Breast epithelium (tissue), 4 donors: ENCODE measurements at regions not wholly inside any gene's neighbourhood (a gene's known extent, or its start where the extent isn't known, plus 50 kb on each side); places are given as distances from the start of the nearest gene placed in this dataset.

Experiments
- DNase-seq, 2 donors: peaks; one replicate each; pipeline ENCODE4 v3.0.0-alpha.2; 2019; ENCODE audit warnings: low spot score in 2 of 2
- H3K27ac ChIP-seq, 2 donors: fragments of 200-600 bp; sonication (generic) in 1 of 2; one replicate each; pipeline ENCODE4 v1.5.1; 2016 to 2019; ENCODE audit warnings: mild to moderate bottlenecking in 1 of 2
- H3K27me3 ChIP-seq, 2 donors: fragments of 200-600 bp; sonication (generic) in 1 of 2; one replicate each; pipeline versions ENCODE4 v1.5.1 to v1.6.0; 2017 to 2019; ENCODE audit warnings: control low read depth in 1 of 2, mild to moderate bottlenecking in 1 of 2
- H3K36me3 ChIP-seq: fragments of 200-600 bp; one replicate; pipeline ENCODE4 v1.5.1; 2019
- H3K4me1 ChIP-seq, 2 donors: fragments of 200-600 bp; sonication (generic); one replicate each; pipeline ENCODE4 v1.5.1; 2016 to 2019; ENCODE audit warnings: control low read depth in 1 of 2
- H3K4me3 ChIP-seq, 3 donors: fragments of 200-600 bp; sonication (generic); 1 replicate in 2 of 3; 2 replicates in 1 of 3; pipeline ENCODE4 v1.5.1; 2016 to 2019; ENCODE audit warnings: mild to moderate bottlenecking in 3 of 3, moderate library complexity in 2 of 3
- H3K9me3 ChIP-seq, 2 donors: fragments of 200-600 bp; sonication (generic) in 1 of 2; one replicate each; pipeline ENCODE4 v1.5.1; 2016 to 2019; ENCODE audit warnings: control low read depth in 1 of 2
- POLR2A ChIP-seq: fragments of 450-650 bp; IDR thresholded peaks from one replicate; pipeline ENCODE4 v1.6.1; 2016; ENCODE audit warnings: antibody characterized with exemption, mild to moderate bottlenecking, moderate library complexity
- POLR2AphosphoS5 ChIP-seq, 3 donors: sonication (generic); formaldehyde crosslinking; IDR thresholded peaks; one replicate each; pipeline ENCODE4 v1.6.1; 2017; ENCODE audit warnings: antibody characterized with exemption in 3 of 3
- intact Hi-C: fragments of 100-400 bp; cut with DNase I; formaldehyde crosslinking; loops from one replicate; pipeline ENCODE4 v1.15.1; 2023; ENCODE audit warnings: low total_unique reads
- TF ChIP-seq, protein P1 (sequence below), 3 donors: fragments of 450-650 bp; IDR thresholded peaks; one replicate each; pipeline ENCODE4 v1.5.1; 2016 to 2017; ENCODE audit warnings: antibody characterized with exemption in 3 of 3, mild to moderate bottlenecking in 3 of 3, moderate library complexity in 3 of 3

DNA sequence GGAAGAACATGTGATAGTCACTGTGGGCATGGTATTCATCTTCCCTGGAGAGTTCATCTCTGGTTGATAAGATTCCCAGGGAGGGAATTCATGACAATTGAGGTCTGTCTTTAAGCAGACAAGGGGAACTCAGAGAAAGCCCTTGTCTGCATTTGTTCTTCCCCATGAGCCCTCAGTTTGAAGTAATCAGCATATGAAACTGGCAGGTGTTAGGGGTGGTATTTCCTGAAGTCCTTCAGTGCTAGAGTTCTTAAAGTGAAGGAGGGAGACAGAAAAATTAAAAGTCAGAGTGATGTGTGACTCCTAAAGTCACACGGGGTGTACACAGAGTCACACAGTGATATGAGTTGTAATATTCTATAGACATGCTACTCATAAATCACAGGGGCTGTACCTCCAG is 60.6 kb upstream of the SYK start:
- no peak for DNase-seq
- H3K4me3 ChIP-seq: no peak overlapping the region
- TF ChIP-seq POLR2A (no peak), POLR2AphosphoS5 (IDR thresholded peaks at IDR 0.05) (no peak)
- TF ChIP-seq, protein P1, sequence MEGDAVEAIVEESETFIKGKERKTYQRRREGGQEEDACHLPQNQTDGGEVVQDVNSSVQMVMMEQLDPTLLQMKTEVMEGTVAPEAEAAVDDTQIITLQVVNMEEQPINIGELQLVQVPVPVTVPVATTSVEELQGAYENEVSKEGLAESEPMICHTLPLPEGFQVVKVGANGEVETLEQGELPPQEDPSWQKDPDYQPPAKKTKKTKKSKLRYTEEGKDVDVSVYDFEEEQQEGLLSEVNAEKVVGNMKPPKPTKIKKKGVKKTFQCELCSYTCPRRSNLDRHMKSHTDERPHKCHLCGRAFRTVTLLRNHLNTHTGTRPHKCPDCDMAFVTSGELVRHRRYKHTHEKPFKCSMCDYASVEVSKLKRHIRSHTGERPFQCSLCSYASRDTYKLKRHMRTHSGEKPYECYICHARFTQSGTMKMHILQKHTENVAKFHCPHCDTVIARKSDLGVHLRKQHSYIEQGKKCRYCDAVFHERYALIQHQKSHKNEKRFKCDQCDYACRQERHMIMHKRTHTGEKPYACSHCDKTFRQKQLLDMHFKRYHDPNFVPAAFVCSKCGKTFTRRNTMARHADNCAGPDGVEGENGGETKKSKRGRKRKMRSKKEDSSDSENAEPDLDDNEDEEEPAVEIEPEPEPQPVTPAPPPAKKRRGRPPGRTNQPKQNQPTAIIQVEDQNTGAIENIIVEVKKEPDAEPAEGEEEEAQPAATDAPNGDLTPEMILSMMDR (IDR thresholded peaks at IDR 0.05): no peak
- intact Hi-C loops: loop anchor here (10.0 kb wide), 1 partner anchor 1166 kb away; no protein-coding TSS in a partner anchor
- H3K27ac ChIP-seq: no peak overlapping the region
- H3K4me1 ChIP-seq: no peaks in the 10 kb centered on the region
- H3K9me3 ChIP-seq: peaks cover 7 to 16% of the 10 kb centered on the region in 2 donors
- no peaks in the 10 kb centered on the region for H3K27me3 ChIP-seq
- no peaks in the 10 kb centered on the region for H3K36me3 ChIP-seq

DNA sequence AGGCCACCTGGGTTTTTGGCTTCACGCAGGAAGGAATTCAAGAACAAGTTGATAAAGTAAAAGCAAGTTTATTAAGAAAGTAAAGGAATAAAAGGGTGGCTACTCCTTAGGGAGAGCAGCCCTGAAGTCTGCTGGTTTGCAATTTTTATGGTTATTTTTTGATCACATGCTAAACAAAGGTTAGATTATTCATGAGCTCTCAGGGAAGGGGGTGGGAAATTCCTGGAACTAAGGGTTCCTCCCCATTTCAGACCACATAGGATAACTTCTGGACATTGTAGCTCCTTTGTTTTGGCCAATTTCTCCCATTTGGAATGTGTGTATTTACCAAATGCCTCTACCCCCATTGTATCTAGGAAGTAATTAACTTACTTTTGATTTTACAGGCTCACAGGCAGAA is 63.9 kb upstream of the SYK start:
- TF ChIP-seq POLR2A: no peak
- TF ChIP-seq, protein P1 (IDR thresholded peaks at IDR 0.05): no peak
- TF ChIP-seq POLR2AphosphoS5 (IDR thresholded peaks at IDR 0.05): no peak

DNA sequence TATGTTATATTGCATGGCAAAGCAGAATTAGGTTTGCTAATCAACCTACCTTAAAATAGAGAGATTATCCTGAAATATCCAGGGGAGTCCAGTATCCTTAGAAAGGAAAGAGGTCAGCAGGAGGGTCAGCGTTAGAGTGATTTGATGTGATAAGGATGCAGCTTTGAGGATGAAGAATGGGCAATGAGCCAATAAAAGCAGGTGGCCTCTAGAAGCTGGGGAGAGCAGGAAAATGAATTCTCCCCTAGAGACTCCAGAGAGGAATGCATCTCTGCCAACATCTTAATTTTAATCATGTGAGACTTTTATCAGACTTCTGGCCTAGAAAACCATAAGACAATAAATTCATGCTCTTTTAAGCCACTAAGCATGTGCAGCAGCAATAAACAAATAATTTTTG is 65.7 kb upstream of the SYK start:
- intact Hi-C loops: no loop called here
- Histone ChIP-seq H3K27me3 (no peaks in the 10 kb centered on the region), H3K4me1 (no peaks in the 10 kb centered on the region), H3K27ac (no peak overlapping the region), H3K36me3 (no peaks in the 10 kb centered on the region), H3K9me3 (peaks cover 7 to 16% of the 10 kb centered on the region in 2 donors), H3K4me3 (no peak overlapping the region)
- no peak for DNase-seq
- no peak for TF ChIP-seq POLR2AphosphoS5 (IDR thresholded peaks at IDR 0.05)
- TF ChIP-seq, protein P1 (IDR thresholded peaks at IDR 0.05): no peak
- no peak for TF ChIP-seq POLR2A

More for the DNA sequence above, 63.9 kb upstream of the SYK start:
- no peaks in the 10 kb centered on the region for H3K36me3 ChIP-seq
- H3K27me3 ChIP-seq: no peaks in the 10 kb centered on the region
- no peak overlapping the region for H3K27ac ChIP-seq
- peaks cover 7 to 16% of the 10 kb centered on the region in 2 donors for H3K9me3 ChIP-seq
- intact Hi-C loops: no loop called here
- no peaks in the 10 kb centered on the region for H3K4me1 ChIP-seq
- DNase-seq: no peak
- no peak overlapping the region for H3K4me3 ChIP-seq

DNA sequence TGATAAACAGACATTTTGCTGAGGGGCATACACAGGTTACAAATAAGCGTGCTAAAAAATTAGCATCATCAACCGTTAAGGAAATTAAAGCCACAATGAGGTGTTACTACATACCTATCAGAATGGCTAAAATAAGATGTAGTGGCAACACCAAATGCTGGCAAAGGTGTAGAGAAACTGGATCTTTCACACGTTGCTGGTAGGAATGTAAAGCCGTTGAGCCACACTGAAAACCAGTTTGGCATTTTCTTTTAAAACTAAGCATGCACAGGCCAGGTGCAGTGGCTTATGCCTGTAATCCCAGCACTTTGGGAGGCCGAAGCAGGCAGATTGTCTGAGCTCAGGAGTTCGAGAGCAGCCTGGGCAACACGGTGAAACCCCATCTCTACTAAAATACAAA is 67.0 kb upstream of the SYK start:
- Histone ChIP-seq H3K27me3 (no peaks in the 10 kb centered on the region), H3K4me1 (no peaks in the 10 kb centered on the region)
- intact Hi-C loops: no loop called here

DNA sequence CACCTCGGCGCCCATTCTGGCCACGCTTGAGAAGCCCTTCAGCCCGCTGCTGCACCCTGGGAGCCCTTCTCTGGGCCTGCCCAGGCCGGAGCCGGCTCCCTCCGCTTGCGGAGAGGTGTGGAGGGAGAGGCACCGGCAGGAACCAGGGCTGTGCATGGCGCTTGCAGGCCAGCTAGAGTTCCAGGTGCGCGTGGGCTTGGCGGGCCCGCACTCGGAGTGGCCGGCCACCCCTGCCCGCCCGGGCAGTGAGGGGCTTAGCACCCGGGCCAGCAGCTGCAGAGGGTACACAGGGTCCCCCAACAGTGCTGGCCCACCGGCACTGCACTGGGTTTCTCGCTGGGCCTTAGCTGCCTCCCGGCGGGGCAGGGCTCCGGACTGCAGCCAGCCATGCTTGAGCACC is 72.3 kb upstream of the SYK start:
- H3K4me1 ChIP-seq: no peaks in the 10 kb centered on the region
- no peak overlapping the region for H3K27ac ChIP-seq
- H3K27me3 ChIP-seq: no peaks in the 10 kb centered on the region
- intact Hi-C loops: no loop called here
- no peak overlapping the region for H3K4me3 ChIP-seq
- H3K9me3 ChIP-seq: no peaks in the 10 kb centered on the region
- H3K36me3 ChIP-seq: no peaks in the 10 kb centered on the region
- DNase-seq: no peak
- TF ChIP-seq, protein P1 (IDR thresholded peaks at IDR 0.05): no peak
- TF ChIP-seq POLR2A (no peak), POLR2AphosphoS5 (IDR thresholded peaks at IDR 0.05) (no peak)

More for the DNA sequence above, 67.0 kb upstream of the SYK start:
- Histone ChIP-seq H3K4me3 (no peak overlapping the region), H3K27ac (no peak overlapping the region), H3K9me3 (peaks cover 7 to 11% of the 10 kb centered on the region in 2 donors), H3K36me3 (no peaks in the 10 kb centered on the region)
- DNase-seq: no peak
- TF ChIP-seq POLR2A (no peak), POLR2AphosphoS5 (IDR thresholded peaks at IDR 0.05) (no peak)
- TF ChIP-seq, protein P1 (IDR thresholded peaks at IDR 0.05): no peak
